HFFc6 (cell line): ENCODE measurements at regions not wholly inside any gene's neighbourhood (a gene's known extent, or its start where the extent isn't known, plus 50 kb on each side); places are given as distances from the start of the nearest gene placed in this dataset.

Experiments
- DNase-seq: peaks from one replicate; pipeline ENCODE4 v3.0.0-alpha.2; 2018
- H3K27ac Mint-ChIP-seq: 2 replicates; pipeline ENCODE4 v1.8.0; 2020; ENCODE audit warnings: mild to moderate bottlenecking, mixed read lengths
- H3K27me3 Mint-ChIP-seq: 2 replicates; pipeline ENCODE4 v1.8.0; 2021; ENCODE audit warnings: mild to moderate bottlenecking, moderate library complexity, mixed read lengths; ENCODE audit not compliant: insufficient read depth
- H3K36me3 Mint-ChIP-seq: 2 replicates; pipeline ENCODE4 v1.8.0; 2021; ENCODE audit warnings: low read depth, mixed read lengths
- H3K4me1 Mint-ChIP-seq: 2 replicates; pipeline ENCODE4 v1.8.0; 2020; ENCODE audit warnings: low read depth, mixed read lengths
- H3K4me3 Mint-ChIP-seq: 2 replicates; pipeline ENCODE4 v1.8.0; 2020; ENCODE audit warnings: mild to moderate bottlenecking, moderate library complexity, mixed read lengths
- H3K9me3 Mint-ChIP-seq: 2 replicates; pipeline ENCODE4 v1.8.0; 2020; ENCODE audit warnings: mild to moderate bottlenecking, mixed read lengths
- CTCF ChIP-seq: fragments of 200-600 bp; sonication (generic); IDR thresholded peaks from 2 replicates; pipeline ENCODE4 v1.5.0; 2021; ENCODE audit warnings: antibody characterized with exemption, mild to moderate bottlenecking

- H3K4me1 Mint-ChIP-seq = peaks cover 14% of the 10 kb centered on the region
- H3K4me3 Mint-ChIP-seq = no peak overlapping the region
- H3K27me3 Mint-ChIP-seq = peaks cover 8% of the 10 kb centered on the region; the same call in 1 of the 2 replicates
- no peaks in the 10 kb centered on the region for H3K9me3 Mint-ChIP-seq
- no peaks in the 10 kb centered on the region for H3K36me3 Mint-ChIP-seq
- H3K27ac Mint-ChIP-seq = no peak overlapping the region
- no peak for DNase-seq
- TF ChIP-seq CTCF = no peak
Observed at GRCh38 chr1:93773049-93773838, 91.6 kb upstream of the BCAR3 start.

- no peak overlapping the region for H3K4me3 Mint-ChIP-seq
- H3K4me1 Mint-ChIP-seq = peaks cover 14% of the 10 kb centered on the region
- no peak overlapping the region for H3K27ac Mint-ChIP-seq
- no peak for DNase-seq
- no peaks in the 10 kb centered on the region for H3K9me3 Mint-ChIP-seq
- peaks cover 8% of the 10 kb centered on the region; the same call in 1 of the 2 replicates for H3K27me3 Mint-ChIP-seq
- no peak for TF ChIP-seq CTCF
- H3K36me3 Mint-ChIP-seq = no peaks in the 10 kb centered on the region
Observed at GRCh38 chr1:93771843-93772242, 90.2 kb upstream of the BCAR3 start.

GRCh38 chr1:93770640-93771039, 89.0 kb upstream of the BCAR3 start:
- Mint-ChIP-seq H3K9me3 (no peaks in the 10 kb centered on the region), H3K27ac (no peak overlapping the region), H3K4me3 (no peak overlapping the region), H3K36me3 (no peaks in the 10 kb centered on the region), H3K27me3 (peaks cover 8% of the 10 kb centered on the region; the same call in 1 of the 2 replicates), H3K4me1 (peaks cover 13% of the 10 kb centered on the region)
- no peak for TF ChIP-seq CTCF
- no peak for DNase-seq

GRCh38 chr1:93769777-93770176, 88.1 kb upstream of the BCAR3 start:
- Mint-ChIP-seq H3K36me3 (no peaks in the 10 kb centered on the region), H3K9me3 (no peaks in the 10 kb centered on the region), H3K27me3 (peaks cover 8% of the 10 kb centered on the region; the same call in 1 of the 2 replicates), H3K4me3 (no peak overlapping the region), H3K27ac (no peak overlapping the region), H3K4me1 (peaks cover 4% of the 10 kb centered on the region)
- no peak for DNase-seq
- TF ChIP-seq CTCF = no peak

- no peaks in the 10 kb centered on the region for H3K9me3 Mint-ChIP-seq
- H3K27me3 Mint-ChIP-seq = peaks cover 10% of the 10 kb centered on the region
- H3K4me3 Mint-ChIP-seq = no peak overlapping the region
- H3K27ac Mint-ChIP-seq = no peak overlapping the region
- H3K4me1 Mint-ChIP-seq = no peaks in the 10 kb centered on the region
- no peak for TF ChIP-seq CTCF
- H3K36me3 Mint-ChIP-seq = no peaks in the 10 kb centered on the region
- DNase-seq = no peak
Observed at GRCh38 chr1:93768380-93768863, 86.8 kb upstream of the BCAR3 start.
